ENCODE measurements at regions not wholly inside any gene's neighbourhood (a gene's known extent, or its start where the extent isn't known, plus 50 kb on each side); places are given as distances from the start of the nearest gene placed in this dataset.

DNA sequence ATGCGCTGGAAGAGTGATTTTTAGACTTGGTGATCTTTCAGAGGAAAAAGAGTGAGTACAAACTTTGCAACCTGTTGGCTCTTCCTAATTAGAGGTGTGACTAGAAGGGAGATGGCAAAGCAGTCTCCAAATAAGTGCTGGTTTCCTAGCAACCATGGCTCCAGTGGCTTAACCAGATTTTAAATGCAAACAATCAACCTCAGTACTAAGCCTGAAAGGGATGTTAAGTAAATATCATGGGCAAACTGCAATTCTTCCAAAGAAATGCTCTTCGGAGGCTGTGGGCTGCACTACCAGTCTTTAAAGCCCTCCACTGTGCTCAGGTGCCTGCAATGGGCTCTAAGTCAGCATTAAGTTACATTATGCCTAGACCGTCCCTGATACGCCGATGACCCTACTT is 678.1 kb upstream of the CCDC54 start:
- Histone ChIP-seq H3K9me3 (no peaks in the 10 kb centered on the region), H3K36me3 (no peaks in the 10 kb centered on the region), H3K27me3 (no peaks in the 10 kb centered on the region), H3K4me3 (no peak overlapping the region)
- no peak for DNase-seq

DNA sequence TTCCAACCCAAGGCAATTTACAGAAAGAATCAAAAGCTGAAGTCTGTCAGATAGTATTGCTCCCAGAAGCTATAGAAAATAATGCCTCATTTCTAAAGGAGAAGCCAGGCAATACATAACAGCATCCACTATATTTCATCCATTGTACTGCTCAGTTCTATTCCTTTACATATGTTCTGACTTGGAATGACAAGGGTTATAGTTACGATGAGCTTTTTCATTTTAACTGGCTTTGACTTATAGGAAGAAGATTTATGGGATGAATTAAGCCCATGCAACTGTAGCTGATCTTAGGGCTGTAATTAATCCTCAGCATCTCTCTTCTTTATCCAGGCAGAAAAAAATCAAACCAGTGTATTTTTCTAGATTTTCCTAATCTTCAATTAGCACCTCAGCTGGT is 676.3 kb upstream of the CCDC54 start:
- Histone ChIP-seq H3K4me3 (no peak overlapping the region), H3K36me3 (no peaks in the 10 kb centered on the region), H3K27me3 (no peaks in the 10 kb centered on the region), H3K9me3 (no peaks in the 10 kb centered on the region)
- no peak for DNase-seq

DNA sequence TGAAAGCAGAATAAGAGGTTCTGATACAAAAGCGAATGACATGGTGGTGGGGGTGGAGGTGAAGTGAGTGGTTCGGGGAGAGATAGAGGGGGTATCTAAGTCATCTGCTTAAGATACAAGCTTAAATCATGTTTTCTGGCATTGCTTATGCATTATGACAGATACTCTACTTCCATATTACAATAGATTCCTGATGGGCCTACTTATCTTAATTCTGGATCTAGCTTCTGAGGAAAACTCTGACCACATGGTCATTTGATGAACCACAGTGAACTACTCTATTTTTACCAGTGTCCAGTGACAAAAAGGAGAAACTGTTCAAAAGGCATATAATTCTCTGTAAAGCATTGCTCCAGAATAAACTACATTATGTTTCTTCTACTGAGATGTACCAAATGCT is 673.7 kb upstream of the CCDC54 start:
- Histone ChIP-seq H3K36me3 (no peaks in the 10 kb centered on the region), H3K27me3 (no peaks in the 10 kb centered on the region), H3K9me3 (no peaks in the 10 kb centered on the region), H3K4me3 (no peak overlapping the region)
- DNase-seq, result no peak

DNA sequence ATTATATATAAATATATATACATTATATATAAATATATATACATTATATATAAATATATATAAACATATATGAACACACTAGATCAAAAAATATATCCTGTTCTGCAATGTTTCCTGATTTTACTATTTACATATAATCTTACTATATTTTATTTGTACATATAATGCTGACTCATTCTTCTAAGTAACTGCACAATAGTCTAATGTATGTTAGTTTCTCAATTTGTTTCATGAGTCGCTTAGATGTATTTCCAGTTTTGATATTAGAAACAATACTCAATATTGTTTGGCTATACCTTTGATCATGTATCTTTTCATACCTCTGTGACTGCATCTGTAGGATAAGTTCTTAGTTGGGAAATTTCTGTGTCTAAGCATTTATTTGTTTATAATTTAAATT is 669.9 kb upstream of the CCDC54 start:
- H3K4me3 ChIP-seq, result no peak overlapping the region
- H3K9me3 ChIP-seq, result no peaks in the 10 kb centered on the region
- no peak for DNase-seq
- H3K27me3 ChIP-seq, result no peaks in the 10 kb centered on the region
- no peaks in the 10 kb centered on the region for H3K36me3 ChIP-seq

DNA sequence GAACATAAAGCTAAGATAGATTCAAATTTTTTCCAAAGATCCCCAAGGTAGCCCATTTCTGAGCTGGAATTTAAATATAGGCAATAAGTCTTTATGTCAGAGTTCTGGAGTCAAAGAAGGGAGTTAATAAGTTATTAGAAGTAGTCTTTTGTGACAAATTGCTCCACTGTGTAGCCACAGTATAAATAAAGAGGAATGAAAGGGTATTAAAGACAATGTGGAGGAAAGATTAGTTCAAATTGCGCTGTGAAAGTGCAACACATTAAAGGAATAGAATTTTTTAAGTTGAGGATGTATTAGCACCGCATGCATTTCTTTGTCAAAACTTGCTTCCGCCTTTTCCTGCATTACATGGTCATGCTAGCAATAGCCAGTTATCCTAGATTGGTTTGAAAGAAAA is 666.6 kb upstream of the CCDC54 start:
- Histone ChIP-seq H3K4me3 (no peak overlapping the region), H3K36me3 (no peaks in the 10 kb centered on the region), H3K27me3 (no peaks in the 10 kb centered on the region), H3K9me3 (no peaks in the 10 kb centered on the region; the same call in 1 of the 2 replicates)
- DNase-seq, result no peak

DNA sequence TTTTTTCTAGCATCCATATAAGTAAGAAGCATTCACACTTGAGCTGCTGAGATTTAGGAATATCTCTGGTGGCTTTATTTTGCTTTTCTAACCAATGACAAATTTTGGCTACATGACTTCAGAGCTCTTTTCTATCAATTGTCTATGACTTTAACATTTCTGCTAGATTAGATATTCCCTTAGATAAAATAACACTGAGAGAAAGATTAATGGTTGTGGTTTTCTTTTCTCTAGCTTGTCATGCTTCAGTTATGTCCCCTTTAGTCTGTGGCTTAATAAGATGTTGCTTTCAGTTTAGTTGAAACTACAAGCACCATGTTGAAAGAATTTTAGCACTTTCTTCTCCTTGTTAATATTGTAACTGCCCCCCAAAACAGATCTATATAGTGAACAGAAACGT is 665.6 kb upstream of the CCDC54 start:
- H3K36me3 ChIP-seq, result no peaks in the 10 kb centered on the region
- no peaks in the 10 kb centered on the region; the same call in 1 of the 2 replicates for H3K9me3 ChIP-seq
- H3K27me3 ChIP-seq, result no peaks in the 10 kb centered on the region
- DNase-seq, result no peak
- no peak overlapping the region for H3K4me3 ChIP-seq

DNA sequence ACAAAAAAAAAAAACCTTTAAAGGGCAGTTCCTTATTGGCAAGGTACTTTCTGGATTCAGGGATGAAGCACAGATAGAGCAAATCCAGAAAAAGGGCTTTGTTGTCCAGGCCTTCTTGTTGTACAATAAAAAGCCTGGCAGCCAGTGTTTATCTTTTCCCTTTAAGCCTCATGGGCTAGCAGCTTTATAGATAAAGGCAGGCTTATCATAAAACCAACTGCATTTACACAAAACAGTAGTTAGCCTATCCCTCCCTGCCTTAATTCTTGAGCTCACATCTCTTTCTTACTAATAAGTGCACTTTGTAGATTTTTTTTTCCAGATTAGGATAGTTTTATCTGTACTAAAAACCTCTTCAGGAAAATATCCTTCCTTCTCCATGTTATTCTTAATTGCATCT is 662.8 kb upstream of the CCDC54 start:
- no peak for DNase-seq
- H3K27me3 ChIP-seq, result no peaks in the 10 kb centered on the region
- no peak overlapping the region for H3K4me3 ChIP-seq
- H3K9me3 ChIP-seq, result no peaks in the 10 kb centered on the region; the same call in 1 of the 2 replicates
- H3K36me3 ChIP-seq, result no peaks in the 10 kb centered on the region

DNA sequence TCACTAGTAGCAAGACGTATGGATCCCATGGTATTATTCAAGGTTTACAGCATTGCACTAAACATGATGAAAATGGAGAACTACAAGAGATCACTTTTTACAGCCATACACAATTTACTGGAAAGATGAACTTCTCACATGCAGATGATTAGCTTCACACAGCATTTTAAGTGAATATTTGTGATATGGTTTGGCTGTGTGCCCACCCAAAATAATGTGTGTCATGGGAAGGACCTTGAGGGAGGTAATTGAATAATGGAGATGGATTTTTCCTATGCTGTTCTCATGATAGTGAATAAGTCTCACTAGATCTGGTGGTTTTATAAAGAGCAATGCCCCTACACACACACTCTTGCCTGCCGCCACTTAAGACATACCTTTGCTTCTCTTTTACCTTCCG is 662.0 kb upstream of the CCDC54 start:
- H3K27me3 ChIP-seq, result no peaks in the 10 kb centered on the region
- H3K4me3 ChIP-seq, result no peak overlapping the region
- DNase-seq, result no peak
- no peaks in the 10 kb centered on the region; the same call in 1 of the 2 replicates for H3K9me3 ChIP-seq
- no peaks in the 10 kb centered on the region for H3K36me3 ChIP-seq

DNA sequence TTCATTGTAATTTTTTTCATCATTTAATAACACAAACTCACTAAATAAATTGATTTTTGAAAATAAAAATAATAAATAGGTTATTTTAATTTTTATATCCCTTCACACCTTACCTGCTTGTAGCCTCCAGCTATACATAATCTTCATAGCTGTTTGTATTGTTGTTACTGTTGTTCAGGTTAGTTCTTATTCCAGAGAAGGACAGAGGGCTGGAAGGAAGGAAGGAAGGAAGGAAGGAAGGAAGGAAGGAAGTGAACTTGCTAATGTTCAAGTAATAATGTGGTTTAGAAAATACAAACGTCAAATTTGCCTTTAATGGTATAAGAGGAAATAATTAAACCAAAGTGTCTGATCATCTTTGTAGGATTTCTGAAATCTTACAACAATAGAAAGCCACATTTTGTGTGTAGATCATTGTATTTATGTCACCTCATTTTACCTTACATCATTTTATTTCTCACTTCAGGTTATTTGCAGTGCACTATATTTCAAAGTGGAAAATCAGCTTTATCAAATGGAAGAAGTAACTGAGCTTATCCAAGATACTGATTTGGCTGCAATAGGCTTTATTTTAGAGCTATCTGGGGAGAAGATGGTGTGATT is 660.0 kb upstream of the CCDC54 start:
- H3K36me3 ChIP-seq, result no peaks in the 10 kb centered on the region
- H3K9me3 ChIP-seq, result no peaks in the 10 kb centered on the region; the same call in 1 of the 2 replicates
- H3K4me3 ChIP-seq, result no peak overlapping the region
- DNase-seq, result no peak
- no peaks in the 10 kb centered on the region for H3K27me3 ChIP-seq

DNA sequence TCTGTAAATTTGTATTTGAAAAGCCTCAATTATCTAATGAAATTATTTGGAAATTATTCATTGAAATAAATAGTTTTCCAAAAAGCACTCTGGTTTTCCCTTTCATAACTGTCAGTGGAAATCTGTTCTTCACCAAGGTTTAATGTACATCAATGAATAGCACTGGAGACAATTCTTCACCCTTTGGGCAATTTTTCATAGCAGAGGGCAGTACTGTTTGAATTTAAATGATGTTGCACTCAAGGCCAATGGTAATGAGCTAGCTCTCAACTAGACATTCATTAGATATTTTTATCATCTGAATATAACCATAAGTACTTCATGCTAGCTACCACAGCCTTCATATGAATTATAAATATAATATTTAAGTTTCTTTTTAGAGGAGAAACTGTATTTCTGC is 658.2 kb upstream of the CCDC54 start:
- H3K4me3 ChIP-seq, result no peak overlapping the region
- DNase-seq, result no peak
- H3K9me3 ChIP-seq, result no peaks in the 10 kb centered on the region; the same call in 1 of the 2 replicates
- H3K36me3 ChIP-seq, result no peaks in the 10 kb centered on the region
- no peaks in the 10 kb centered on the region for H3K27me3 ChIP-seq

DNA sequence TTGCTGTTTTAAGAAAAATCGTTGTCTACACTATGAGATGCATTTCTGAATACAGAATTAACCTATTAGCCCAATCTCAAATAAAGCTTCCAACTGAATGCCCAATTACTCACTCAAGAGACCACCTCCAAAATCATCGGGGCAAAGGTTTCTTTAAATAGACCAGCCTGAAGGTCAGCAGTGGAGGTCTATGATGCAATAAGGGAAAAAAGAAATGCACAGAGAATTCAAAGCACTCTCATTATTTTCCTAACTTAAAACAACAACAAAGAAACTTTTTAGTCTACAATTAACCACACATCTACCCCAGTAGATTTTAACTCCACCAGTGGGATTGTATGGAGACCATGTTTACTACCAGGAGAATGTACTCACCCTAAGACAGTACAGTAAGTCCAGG is 657.7 kb upstream of the CCDC54 start:
- Histone ChIP-seq H3K4me3 (no peak overlapping the region), H3K36me3 (no peaks in the 10 kb centered on the region), H3K27me3 (no peaks in the 10 kb centered on the region), H3K9me3 (no peaks in the 10 kb centered on the region; the same call in 1 of the 2 replicates)
- no peak for DNase-seq

DNA sequence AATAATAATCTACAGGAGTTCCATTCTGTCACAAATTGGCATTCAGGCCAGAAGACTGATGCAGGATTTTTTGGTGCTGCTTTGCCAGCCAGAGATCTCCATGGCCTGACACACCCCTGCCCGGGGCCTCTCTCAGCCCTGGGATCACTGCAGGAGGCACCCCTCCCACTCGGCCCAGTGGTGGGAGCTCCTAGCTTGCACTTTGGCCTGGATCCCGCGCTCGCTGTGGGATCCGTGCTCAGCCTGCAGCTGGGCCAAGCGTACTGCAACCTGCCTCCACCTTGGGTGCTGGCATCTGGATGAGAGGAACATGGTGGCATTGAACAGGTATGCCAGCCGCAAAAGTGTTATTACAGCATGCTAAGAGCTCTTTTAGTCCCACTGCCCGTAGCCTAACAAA is 656.7 kb upstream of the CCDC54 start:
- Histone ChIP-seq H3K36me3 (no peaks in the 10 kb centered on the region), H3K9me3 (no peaks in the 10 kb centered on the region), H3K4me3 (no peak overlapping the region), H3K27me3 (no peaks in the 10 kb centered on the region)
- no peak for DNase-seq

DNA sequence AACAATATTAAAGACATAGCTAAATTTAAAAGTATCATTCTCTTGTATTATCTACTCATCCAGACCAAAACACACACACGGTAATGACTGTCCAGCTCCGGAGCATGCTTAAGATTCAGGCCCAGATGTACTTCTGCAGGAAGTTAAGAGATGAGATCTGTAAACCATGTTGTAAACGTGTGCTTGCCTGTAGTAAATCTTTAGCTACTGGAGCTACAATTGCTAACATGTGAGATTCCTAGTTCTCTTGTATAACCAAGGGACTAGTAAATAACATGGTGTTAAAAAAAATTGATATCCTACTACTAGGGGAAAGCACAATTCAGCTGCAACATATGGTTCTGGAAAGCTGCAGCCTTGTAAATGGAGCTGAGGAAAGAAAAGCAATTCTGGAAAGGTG is 651.7 kb upstream of the CCDC54 start:
- Histone ChIP-seq H3K9me3 (no peaks in the 10 kb centered on the region), H3K36me3 (no peaks in the 10 kb centered on the region), H3K4me3 (no peak overlapping the region), H3K27me3 (no peaks in the 10 kb centered on the region)
- DNase-seq, result no peak

DNA sequence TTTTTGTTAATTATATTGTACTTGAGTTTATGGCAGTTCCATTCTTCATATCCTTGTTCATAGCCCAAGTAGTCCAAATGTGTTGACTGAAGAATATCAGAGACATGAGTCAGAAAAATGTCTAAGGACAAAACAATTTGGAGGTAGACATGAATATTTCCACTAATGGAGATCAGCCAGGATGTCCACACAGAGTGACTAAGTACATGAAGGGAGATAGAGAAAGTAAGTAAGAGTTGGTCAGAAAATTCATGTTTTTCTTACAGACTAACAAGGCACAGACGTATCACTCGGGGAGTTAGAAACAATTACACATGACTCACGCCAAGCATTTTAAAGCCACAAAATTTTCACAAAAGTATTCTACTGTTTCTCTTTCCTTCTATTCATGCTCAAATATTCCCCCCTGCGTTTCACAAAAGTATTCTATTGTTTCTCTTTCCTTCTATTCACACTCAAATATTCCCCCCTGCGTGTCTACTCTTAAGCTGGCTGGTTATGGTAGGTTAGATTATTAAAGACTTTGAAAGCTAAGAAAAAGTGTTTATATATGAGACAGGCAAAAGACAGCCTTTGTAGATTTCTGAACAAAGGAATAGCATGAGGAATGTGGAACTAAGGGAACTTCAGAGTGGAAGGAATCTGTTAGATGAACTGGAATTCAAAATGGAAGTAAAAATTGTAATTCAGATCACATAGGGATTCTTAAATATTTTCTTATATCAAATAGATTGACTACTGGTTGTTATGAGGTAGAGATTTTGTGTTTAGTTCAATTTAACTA is 648.7 kb upstream of the CCDC54 start:
- H3K27me3 ChIP-seq, result no peaks in the 10 kb centered on the region
- H3K4me3 ChIP-seq, result peak overlapping the region; percentile 20
- peak; percentile 52 for DNase-seq
- H3K36me3 ChIP-seq, result no peaks in the 10 kb centered on the region
- no peaks in the 10 kb centered on the region for H3K9me3 ChIP-seq

DNA sequence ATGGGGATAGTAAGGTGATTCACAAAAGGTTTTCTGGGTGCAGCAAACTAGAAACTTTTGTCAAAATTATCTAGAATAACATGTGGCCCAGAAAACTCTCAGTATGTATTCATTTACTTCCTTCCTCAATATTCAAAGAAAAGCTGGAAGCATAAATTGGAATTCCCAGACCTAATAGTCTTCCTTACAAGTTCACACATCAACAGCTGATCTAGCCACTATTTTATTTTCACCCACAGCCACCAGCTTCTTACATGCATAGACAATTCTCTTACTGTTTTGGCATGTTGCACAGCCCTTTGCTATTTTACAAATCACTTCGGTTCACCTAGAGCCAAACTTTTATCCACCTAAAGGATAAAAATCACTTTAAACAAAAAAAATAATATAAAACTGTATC is 647.8 kb upstream of the CCDC54 start:
- no peak overlapping the region for H3K4me3 ChIP-seq
- H3K36me3 ChIP-seq, result no peaks in the 10 kb centered on the region
- DNase-seq, result no peak
- H3K9me3 ChIP-seq, result no peaks in the 10 kb centered on the region
- no peaks in the 10 kb centered on the region for H3K27me3 ChIP-seq

DNA sequence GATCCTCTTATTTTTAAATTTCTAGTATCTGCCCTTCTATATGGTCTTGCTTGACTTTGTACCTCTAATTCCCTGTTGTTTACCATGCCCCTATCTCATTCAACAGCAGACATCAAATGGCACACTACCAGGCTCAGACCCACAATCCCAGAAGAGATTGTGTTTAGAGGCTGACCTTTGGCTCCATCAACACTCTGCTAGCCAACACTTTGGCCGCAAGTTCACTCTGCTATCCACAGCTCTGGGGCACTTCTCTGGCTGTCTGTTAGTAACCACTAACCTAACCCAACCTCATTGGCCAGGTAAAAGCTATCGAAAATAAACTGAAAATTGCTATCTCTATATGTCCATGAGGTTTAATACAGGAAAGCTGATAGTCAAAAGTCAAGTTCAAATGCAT is 646.0 kb upstream of the CCDC54 start:
- H3K4me3 ChIP-seq, result no peak overlapping the region
- no peak for DNase-seq
- no peaks in the 10 kb centered on the region for H3K9me3 ChIP-seq
- H3K36me3 ChIP-seq, result no peaks in the 10 kb centered on the region
- no peaks in the 10 kb centered on the region for H3K27me3 ChIP-seq

DNA sequence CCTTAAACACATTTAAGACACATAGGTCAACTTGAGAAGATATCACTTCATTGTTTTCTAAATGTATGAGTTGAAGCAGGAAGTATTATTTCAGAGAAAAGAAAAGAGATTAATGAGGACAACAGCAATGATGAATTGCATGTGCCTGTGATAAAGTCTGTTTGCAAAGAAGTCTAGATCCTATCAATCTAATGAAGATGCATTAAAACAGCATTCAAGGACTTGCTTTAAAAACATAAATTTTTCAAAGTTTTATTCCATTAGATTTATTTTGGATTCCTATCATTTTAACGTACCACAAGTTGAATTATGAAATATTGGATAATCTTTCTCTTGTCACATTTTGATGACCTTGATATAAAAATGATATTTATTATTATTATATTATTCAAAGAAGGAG is 642.5 kb upstream of the CCDC54 start:
- no peak for DNase-seq
- Histone ChIP-seq H3K27me3 (no peaks in the 10 kb centered on the region), H3K9me3 (no peaks in the 10 kb centered on the region), H3K36me3 (no peaks in the 10 kb centered on the region), H3K4me3 (no peak overlapping the region)

DNA sequence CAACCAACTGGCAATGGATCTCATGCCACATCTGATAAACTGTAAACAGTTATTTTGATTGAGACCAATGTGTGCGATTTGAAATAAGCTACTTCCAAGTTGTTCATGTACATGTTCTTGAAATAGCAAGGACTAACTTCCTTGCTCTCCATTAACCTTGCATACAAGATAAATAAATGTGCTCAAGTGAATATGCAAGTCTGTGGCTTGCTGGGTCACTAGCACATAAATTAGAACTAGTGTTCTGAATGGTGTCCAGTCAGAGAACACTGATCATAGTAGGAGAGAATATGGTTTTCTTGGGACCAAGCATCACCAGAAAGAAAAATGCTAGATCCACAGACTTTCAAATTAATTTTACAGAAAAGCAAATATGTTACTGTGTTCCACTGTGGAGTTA is 640.0 kb upstream of the CCDC54 start:
- Histone ChIP-seq H3K27me3 (no peaks in the 10 kb centered on the region), H3K4me3 (no peak overlapping the region), H3K9me3 (no peaks in the 10 kb centered on the region), H3K36me3 (no peaks in the 10 kb centered on the region)
- DNase-seq, result no peak

Measured in MG63 (cell line).